ENCODE measurements at regions not wholly inside any gene's neighbourhood (a gene's known extent, or its start where the extent isn't known, plus 50 kb on each side); places are given as distances from the start of the nearest gene placed in this dataset.

GRCh38 chr2:56934866-56935265 lies 751.1 kb downstream of the CCDC85A start:
- TF ChIP-seq EP300 (IDR thresholded peaks at IDR 0.05) (no peak), CTCF (IDR thresholded peaks at IDR 0.05) (no peak), POLR2A (IDR thresholded peaks at IDR 0.05) (no peak), POLR2AphosphoS5 (IDR thresholded peaks at IDR 0.05) (no peak)
